DMS114 treated with DMSO at 0.1 percent for 48 hours (cell line): ENCODE measurements at regions not wholly inside any gene's neighbourhood (a gene's known extent, or its start where the extent isn't known, plus 50 kb on each side); places are given as distances from the start of the nearest gene placed in this dataset.

Source experiments
- DNase-seq: peaks from one replicate; lab custom pipeline; 2025; ENCODE audit not compliant: unreplicated experiment; lab: John Stamatoyannopoulos, UW

GRCh38 chr11:92812841-92813240, 156.6 kb upstream of the MTNR1B start:
- DNase-seq, result no peak

- DNase-seq, result no peak
Measured at GRCh38 chr11:92819830-92820229, 149.6 kb upstream of the MTNR1B start.

GRCh38 chr11:92820860-92821259, 148.6 kb upstream of the MTNR1B start:
- no peak for DNase-seq

- no peak for DNase-seq
Measured at GRCh38 chr11:92822410-92822809, 147.0 kb upstream of the MTNR1B start.

GRCh38 chr11:92826136-92826535, 143.3 kb upstream of the MTNR1B start:
- no peak for DNase-seq

GRCh38 chr11:92826603-92827002, 142.8 kb upstream of the MTNR1B start:
- DNase-seq, result no peak

- no peak for DNase-seq
Measured at GRCh38 chr11:92827132-92827531, 142.3 kb upstream of the MTNR1B start.

GRCh38 chr11:92828556-92828955, 140.9 kb upstream of the MTNR1B start:
- no peak for DNase-seq

- no peak for DNase-seq
Measured at GRCh38 chr11:92829121-92829520, 140.3 kb upstream of the MTNR1B start.

- DNase-seq, result no peak
Measured at GRCh38 chr11:92829671-92830070, 139.8 kb upstream of the MTNR1B start.

- no peak for DNase-seq
Measured at GRCh38 chr11:92830377-92831155, 138.9 kb upstream of the MTNR1B start.

GRCh38 chr11:92834296-92835020, 135.0 kb upstream of the MTNR1B start:
- no peak for DNase-seq

- no peak for DNase-seq
Measured at GRCh38 chr11:92837595-92837994, 131.9 kb upstream of the MTNR1B start.

GRCh38 chr11:92838759-92839310, 130.6 kb upstream of the MTNR1B start:
- DNase-seq, result no peak

GRCh38 chr11:92839450-92839849, 130.0 kb upstream of the MTNR1B start:
- no peak for DNase-seq

- DNase-seq, result no peak
Measured at GRCh38 chr11:92841719-92842118, 127.7 kb upstream of the MTNR1B start.

GRCh38 chr11:92843455-92843854, 126.0 kb upstream of the MTNR1B start:
- DNase-seq, result no peak

GRCh38 chr11:92844197-92844596, 125.3 kb upstream of the MTNR1B start:
- DNase-seq, result no peak

- DNase-seq, result no peak
Measured at GRCh38 chr11:92845390-92845789, 124.1 kb upstream of the MTNR1B start.

GRCh38 chr11:92845805-92846204, 123.6 kb upstream of the MTNR1B start:
- DNase-seq, result no peak

GRCh38 chr11:92846491-92847125, 122.8 kb upstream of the MTNR1B start:
- no peak for DNase-seq

GRCh38 chr11:92848578-92848977, 120.9 kb upstream of the MTNR1B start:
- no peak for DNase-seq
